Right renal cortex interstitium (tissue), 3 donors: ENCODE measurements at regions not wholly inside any gene's neighbourhood (a gene's known extent, or its start where the extent isn't known, plus 50 kb on each side); places are given as distances from the start of the nearest gene placed in this dataset.

Experiments used
- DNase-seq, 3 donors: peaks; one replicate each; pipeline ENCODE4 v3.0.0-alpha.2; 2013; ENCODE audit warnings: low read depth in 3 of 3, low spot score in 2 of 3

- no peak for DNase-seq
Measured at GRCh38 chr13:106352850-106353249, 182.6 kb downstream of the EFNB2 start.

GRCh38 chr13:106351251-106351650 is 184.2 kb downstream of the EFNB2 start:
- no peak for DNase-seq

GRCh38 chr13:106350208-106350607 is 185.3 kb downstream of the EFNB2 start:
- no peak for DNase-seq

GRCh38 chr13:106349080-106349931 is 186.2 kb downstream of the EFNB2 start:
- DNase-seq, result no peak

DNA sequence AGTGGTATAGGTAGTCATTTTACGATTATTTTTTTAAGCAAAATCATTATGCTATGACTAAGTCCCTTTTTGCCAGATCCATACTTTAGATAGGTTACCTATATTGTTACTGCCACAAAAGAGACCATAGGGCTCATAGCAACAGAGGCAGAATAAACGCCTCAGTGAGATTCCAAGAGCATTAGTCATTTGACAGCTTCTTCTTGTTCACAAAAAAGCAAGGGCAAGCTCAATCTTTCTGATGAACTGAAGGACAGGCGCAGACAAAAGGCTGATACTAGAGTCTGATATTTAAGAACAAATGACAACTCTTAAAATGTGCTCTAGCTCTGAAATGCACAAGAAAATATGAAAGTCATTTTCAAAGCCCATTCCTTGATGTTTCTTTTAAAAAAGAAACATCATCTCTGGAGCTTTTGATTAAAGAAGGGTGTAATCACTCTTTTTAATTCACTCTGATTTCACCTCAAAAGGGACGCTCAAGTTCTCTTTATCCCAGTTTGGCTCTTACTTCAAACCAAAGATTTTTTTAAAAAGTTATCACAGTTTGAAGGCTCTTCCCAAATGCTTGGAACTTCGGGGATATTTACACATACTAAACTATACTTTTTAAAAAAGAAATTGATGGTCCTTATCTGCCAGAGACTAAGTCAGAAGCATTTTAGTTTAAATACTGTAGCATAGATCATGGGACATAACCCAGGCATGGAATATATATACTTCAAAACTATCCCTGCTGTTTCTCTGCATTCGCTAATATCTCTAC is 187.2 kb downstream of the EFNB2 start:
- no peak for DNase-seq

- DNase-seq, result no peak
Measured at GRCh38 chr13:106344342-106344741, 191.1 kb downstream of the EFNB2 start.

DNA sequence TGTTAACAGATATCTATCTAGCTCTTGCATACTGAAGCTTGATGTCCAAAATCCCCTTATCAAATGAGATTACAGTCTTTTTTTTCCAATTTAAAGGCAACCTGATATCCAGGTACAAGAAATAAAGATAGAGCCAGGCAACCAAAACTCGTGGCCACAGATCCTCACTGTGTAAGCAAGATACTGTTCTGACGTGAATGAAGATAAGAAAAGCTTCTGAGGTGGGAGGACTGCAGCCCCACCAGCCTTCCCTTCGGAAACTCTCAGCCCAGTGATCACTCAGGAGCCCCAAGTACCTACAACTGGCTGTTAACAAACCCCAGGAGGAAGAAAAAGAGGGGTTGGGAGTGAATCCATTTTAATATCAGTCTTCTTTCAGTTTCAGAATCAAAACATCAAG is 191.6 kb downstream of the EFNB2 start:
- DNase-seq, result no peak

DNA sequence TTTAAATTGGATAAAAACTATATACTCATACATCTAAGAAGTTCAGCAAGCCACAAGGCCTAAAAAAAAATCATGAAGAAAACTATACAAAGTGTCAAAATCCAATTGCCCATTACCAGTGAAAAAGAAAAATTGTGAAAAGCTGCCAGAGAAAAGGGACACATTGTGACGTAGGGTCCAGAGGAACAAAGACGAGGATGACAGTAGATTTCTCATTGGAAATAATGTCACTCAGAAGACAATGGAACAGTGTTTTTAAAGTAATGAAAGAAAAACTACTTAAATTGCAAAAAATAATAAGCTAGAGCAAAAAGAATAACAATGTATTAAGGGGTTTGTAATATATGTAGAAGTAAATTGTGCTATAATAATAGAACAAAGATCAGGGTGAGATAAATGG is 195.2 kb downstream of the EFNB2 start:
- no peak for DNase-seq

GRCh38 chr13:106337096-106337850 is 198.2 kb downstream of the EFNB2 start:
- no peak for DNase-seq

- no peak for DNase-seq
Measured at GRCh38 chr13:106336668-106337067, 198.8 kb downstream of the EFNB2 start.

GRCh38 chr13:106332621-106333020 is 202.8 kb downstream of the EFNB2 start:
- DNase-seq, result no peak

DNA sequence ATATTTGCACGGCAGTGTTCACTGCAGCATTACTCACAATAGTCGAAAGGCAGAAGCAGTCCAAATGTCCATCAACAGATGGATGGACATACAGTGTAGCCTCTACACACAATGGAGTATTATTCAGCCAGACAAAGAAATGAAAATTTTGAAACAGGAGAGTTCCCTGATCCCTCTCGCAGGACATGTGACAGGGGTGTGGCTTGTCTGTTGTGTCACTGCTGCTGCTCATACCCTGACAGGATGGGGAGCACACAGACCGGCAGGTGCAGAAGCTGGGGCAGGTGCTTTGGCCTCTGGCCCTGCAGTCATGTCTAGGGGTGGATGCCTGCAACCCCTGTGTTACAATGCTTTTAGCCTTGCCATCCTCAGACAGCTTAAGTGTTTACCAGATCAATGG is 204.3 kb downstream of the EFNB2 start:
- DNase-seq, result no peak

- DNase-seq, result no peak
Measured at GRCh38 chr13:106329941-106330340, 205.5 kb downstream of the EFNB2 start.

- no peak for DNase-seq
Measured at GRCh38 chr13:106326751-106327150, 208.7 kb downstream of the EFNB2 start.

GRCh38 chr13:106324444-106324843 is 211.0 kb downstream of the EFNB2 start:
- no peak for DNase-seq

DNA sequence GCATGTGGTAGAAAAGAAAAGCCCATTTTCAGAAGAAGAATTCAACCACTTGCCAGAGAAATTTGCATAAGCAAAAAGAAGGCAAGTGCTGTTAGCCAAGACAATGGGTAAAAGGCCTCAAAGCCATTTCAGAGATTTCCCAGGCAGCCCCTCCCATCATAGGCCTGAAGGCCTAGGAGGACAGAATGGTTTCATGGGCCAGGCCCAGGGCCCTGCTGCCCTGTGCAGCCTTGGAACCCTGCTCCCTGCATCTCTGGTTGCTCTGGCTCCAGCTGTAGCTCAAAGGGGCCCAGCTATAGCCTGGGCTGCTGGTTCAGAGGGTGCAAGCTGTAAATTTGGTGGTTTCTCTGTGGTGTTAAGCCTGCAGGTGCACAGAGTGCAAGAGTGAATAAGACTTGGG is 212.8 kb downstream of the EFNB2 start:
- DNase-seq, result no peak

GRCh38 chr13:106318941-106319411 is 216.5 kb downstream of the EFNB2 start:
- no peak for DNase-seq

DNA sequence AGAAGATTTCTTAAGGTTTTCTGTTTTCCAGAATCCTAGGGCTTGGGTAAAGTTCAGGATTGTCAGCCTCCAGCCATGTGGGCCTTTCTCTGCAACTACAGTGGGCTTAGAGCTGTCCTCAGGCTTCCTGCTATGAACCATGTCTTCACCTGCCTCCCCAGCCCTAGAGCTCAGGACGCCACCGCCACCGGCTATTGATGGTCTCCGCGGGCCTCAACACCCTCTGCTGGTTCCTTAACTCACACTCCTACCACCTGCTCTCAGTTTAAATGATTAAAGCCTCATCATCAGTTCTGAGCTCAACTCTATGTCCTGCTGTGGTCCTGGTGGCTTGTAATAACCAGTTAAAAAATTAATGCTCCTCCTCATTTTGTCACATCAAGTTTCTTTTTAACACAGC is 221.0 kb downstream of the EFNB2 start:
- DNase-seq, result no peak

DNA sequence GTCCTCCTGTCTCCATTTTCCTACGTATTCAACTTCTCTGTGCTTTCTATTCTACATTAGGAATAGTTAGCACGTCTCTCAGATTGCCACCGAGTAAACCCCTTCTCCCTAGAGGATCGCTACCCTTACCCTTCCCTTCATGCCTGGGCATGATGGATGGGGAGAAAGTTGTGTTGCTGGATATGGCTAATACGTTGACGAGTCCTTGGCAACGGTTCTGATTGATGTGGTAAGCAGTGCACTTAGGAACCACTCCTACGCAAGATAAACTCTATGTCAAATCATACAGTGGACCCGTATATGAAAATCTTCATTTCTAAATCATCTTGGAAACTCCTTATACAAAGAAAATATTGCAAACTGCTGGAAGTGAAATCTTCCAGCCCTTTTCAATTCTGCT is 224.5 kb downstream of the EFNB2 start:
- no peak for DNase-seq

DNA sequence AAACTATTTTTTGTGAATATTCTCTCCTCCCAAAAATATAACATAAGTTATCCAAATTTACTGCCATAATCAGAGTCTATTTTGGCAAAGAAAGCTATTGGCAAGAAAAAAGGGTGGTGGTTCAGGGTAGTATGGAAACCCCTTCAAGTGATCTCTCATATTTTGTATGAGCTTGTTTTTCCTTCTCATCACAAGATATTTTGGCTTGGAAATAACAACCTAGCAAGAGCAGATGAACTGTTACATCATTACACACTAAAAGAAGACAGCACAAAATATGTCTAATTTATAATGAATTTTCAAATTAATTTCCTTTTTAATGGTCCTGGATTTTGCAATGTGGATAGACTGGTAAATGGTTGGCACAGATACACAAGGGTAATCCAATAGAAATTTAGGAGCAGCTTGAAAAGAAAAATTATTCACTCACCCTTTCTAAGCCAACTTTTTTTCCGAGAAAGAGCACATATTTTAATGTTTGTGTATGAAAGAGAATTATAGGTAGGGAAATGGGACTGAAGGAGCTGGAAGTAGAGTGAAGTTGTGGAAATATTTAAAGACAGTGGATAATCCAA is 225.1 kb downstream of the EFNB2 start:
- no peak for DNase-seq

DNA sequence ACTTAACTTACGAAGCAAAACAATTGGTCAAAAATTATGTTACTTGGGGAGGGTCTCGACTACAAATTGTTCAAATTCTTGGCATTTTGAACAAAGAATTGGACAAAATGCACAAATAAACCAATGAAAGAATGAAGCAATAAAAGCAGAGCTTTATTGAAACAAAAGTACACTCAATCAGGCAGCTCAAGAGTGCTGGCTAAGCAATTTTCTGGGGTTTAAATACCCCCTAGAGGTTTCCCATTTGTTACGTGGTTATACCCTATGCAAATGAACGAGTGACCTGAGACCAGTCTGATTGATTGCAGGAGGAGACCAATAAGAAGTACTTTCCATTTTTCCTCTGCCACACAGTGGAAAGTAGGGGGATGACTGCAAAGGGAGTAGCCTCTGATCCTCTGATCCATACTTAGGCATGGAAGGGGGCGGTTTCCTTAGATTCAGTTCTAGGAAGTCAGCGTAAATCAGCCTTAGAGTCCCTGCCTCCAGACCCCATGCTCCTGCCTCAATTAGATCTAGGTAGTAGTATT is 228.6 kb downstream of the EFNB2 start:
- DNase-seq, result no peak
